ENCODE measurements at regions not wholly inside any gene's neighbourhood (a gene's known extent, or its start where the extent isn't known, plus 50 kb on each side); places are given as distances from the start of the nearest gene placed in this dataset.

GRCh38 chr6:92849636-92850035 is 569.7 kb downstream of the EPHA7 start:
- TF ChIP-seq CTCF (IDR thresholded peaks at IDR 0.05; ENCODE audit: low read depth, low read length, missing input control) (no peak), HNF4G (IDR thresholded peaks at IDR 0.05) (no peak), MAX (IDR thresholded peaks at IDR 0.05) (no peak), YY1 (IDR thresholded peaks at IDR 0.05) (no peak), RAD21 (IDR thresholded peaks at IDR 0.05) (no peak), RXRA (IDR thresholded peaks at IDR 0.05) (no peak), ATF3 (IDR thresholded peaks at IDR 0.05) (no peak), EGR1 (IDR thresholded peaks at IDR 0.05; ENCODE audit: low read depth in 2 of 2) (no peak)
- TF ChIP-seq, protein P1, sequence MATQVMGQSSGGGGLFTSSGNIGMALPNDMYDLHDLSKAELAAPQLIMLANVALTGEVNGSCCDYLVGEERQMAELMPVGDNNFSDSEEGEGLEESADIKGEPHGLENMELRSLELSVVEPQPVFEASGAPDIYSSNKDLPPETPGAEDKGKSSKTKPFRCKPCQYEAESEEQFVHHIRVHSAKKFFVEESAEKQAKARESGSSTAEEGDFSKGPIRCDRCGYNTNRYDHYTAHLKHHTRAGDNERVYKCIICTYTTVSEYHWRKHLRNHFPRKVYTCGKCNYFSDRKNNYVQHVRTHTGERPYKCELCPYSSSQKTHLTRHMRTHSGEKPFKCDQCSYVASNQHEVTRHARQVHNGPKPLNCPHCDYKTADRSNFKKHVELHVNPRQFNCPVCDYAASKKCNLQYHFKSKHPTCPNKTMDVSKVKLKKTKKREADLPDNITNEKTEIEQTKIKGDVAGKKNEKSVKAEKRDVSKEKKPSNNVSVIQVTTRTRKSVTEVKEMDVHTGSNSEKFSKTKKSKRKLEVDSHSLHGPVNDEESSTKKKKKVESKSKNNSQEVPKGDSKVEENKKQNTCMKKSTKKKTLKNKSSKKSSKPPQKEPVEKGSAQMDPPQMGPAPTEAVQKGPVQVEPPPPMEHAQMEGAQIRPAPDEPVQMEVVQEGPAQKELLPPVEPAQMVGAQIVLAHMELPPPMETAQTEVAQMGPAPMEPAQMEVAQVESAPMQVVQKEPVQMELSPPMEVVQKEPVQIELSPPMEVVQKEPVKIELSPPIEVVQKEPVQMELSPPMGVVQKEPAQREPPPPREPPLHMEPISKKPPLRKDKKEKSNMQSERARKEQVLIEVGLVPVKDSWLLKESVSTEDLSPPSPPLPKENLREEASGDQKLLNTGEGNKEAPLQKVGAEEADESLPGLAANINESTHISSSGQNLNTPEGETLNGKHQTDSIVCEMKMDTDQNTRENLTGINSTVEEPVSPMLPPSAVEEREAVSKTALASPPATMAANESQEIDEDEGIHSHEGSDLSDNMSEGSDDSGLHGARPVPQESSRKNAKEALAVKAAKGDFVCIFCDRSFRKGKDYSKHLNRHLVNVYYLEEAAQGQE (IDR thresholded peaks at IDR 0.05) = no peak

All from liver (tissue), 3 donors.